ENCODE measurements at regions not wholly inside any gene's neighbourhood (a gene's known extent, or its start where the extent isn't known, plus 50 kb on each side); places are given as distances from the start of the nearest gene placed in this dataset.

GRCh38 chr4:167885071-167885470, 207.3 kb upstream of the ANXA10 start:
- Histone ChIP-seq H3K27me3 (replicated peaks; ENCODE audit: control insufficient read depth, insufficient read depth, low read length) (no peaks in the 10 kb centered on the region), H3K4me3 (ENCODE audit: low read depth, low read length) (no peak overlapping the region), H3K9me3 (no peaks in the 10 kb centered on the region; the same call in 1 of the 2 replicates), H3K36me3 (ENCODE audit: control insufficient read depth, insufficient read depth, low read length) (no peaks in the 10 kb centered on the region), H3K4me1 (no peaks in the 10 kb centered on the region)
- Mint-ChIP-seq H3K4me3 (ENCODE audit: unreplicated experiment) (no peak overlapping the region), H3K27me3 (ENCODE audit: insufficient read depth, unreplicated experiment) (no peaks in the 10 kb centered on the region), H3K36me3 (ENCODE audit: insufficient read depth, unreplicated experiment) (no peaks in the 10 kb centered on the region), H3K9me3 (ENCODE audit: unreplicated experiment) (peaks cover 16% of the 10 kb centered on the region), H3K4me1 (ENCODE audit: low read depth, unreplicated experiment) (no peaks in the 10 kb centered on the region), H3K27ac (ENCODE audit: unreplicated experiment) (no peak overlapping the region)
- intact Hi-C loops (cut with micrococcal nuclease; ENCODE audit: unreplicated experiment) = no loop called here
- no TSS peak for BruUV-seq (replicated peaks)
- POLR2A ChIA-PET = no interaction called here
- no peak for DNase-seq
- TF ChIP-seq CTCF (IDR thresholded peaks at IDR 0.05; ENCODE audit: insufficient read depth in 1 of 2, low read depth in 1 of 2, low read length in 1 of 2, severe bottlenecking in 1 of 2, unreplicated experiment in 1 of 2) = no peak
- CTCF ChIA-PET = no interaction called here

- no peak for TF ChIP-seq CTCF (IDR thresholded peaks at IDR 0.05; ENCODE audit: insufficient read depth in 1 of 2, low read depth in 1 of 2, low read length in 1 of 2, severe bottlenecking in 1 of 2, unreplicated experiment in 1 of 2)
- H3K4me1 Mint-ChIP-seq (ENCODE audit: low read depth, unreplicated experiment) = no peaks in the 10 kb centered on the region
- no peaks in the 10 kb centered on the region for H3K36me3 Mint-ChIP-seq (ENCODE audit: insufficient read depth, unreplicated experiment)
- no peaks in the 10 kb centered on the region for H3K36me3 ChIP-seq (ENCODE audit: control insufficient read depth, insufficient read depth, low read length)
- no TSS peak for BruUV-seq (replicated peaks)
- no peaks in the 10 kb centered on the region; the same call in 1 of the 2 replicates for H3K9me3 ChIP-seq
- H3K27me3 Mint-ChIP-seq (ENCODE audit: insufficient read depth, unreplicated experiment) = no peaks in the 10 kb centered on the region
- H3K4me3 Mint-ChIP-seq (ENCODE audit: unreplicated experiment) = no peak overlapping the region
- H3K4me1 ChIP-seq = no peaks in the 10 kb centered on the region
- H3K27ac Mint-ChIP-seq (ENCODE audit: unreplicated experiment) = no peak overlapping the region
- DNase-seq = no peak
- no peak overlapping the region for H3K4me3 ChIP-seq (ENCODE audit: low read depth, low read length)
- POLR2A ChIA-PET = no interaction called here
- H3K9me3 Mint-ChIP-seq (ENCODE audit: unreplicated experiment) = peaks cover 20% of the 10 kb centered on the region
- intact Hi-C loops (cut with micrococcal nuclease; ENCODE audit: unreplicated experiment) = no loop called here
- CTCF ChIA-PET = no interaction called here
- no peaks in the 10 kb centered on the region for H3K27me3 ChIP-seq (replicated peaks; ENCODE audit: control insufficient read depth, insufficient read depth, low read length)
These were observed 206.5 kb upstream of the ANXA10 start for GRCh38 chr4:167885872-167886271.

GRCh38 chr4:167887726-167888125, 204.6 kb upstream of the ANXA10 start:
- Mint-ChIP-seq H3K9me3 (ENCODE audit: unreplicated experiment) (peaks cover 20% of the 10 kb centered on the region), H3K27me3 (ENCODE audit: insufficient read depth, unreplicated experiment) (no peaks in the 10 kb centered on the region), H3K27ac (ENCODE audit: unreplicated experiment) (no peak overlapping the region), H3K4me3 (ENCODE audit: unreplicated experiment) (no peak overlapping the region), H3K36me3 (ENCODE audit: insufficient read depth, unreplicated experiment) (no peaks in the 10 kb centered on the region), H3K4me1 (ENCODE audit: low read depth, unreplicated experiment) (no peaks in the 10 kb centered on the region)
- intact Hi-C loops (cut with micrococcal nuclease; ENCODE audit: unreplicated experiment) = no loop called here
- Histone ChIP-seq H3K4me1 (no peaks in the 10 kb centered on the region), H3K4me3 (ENCODE audit: low read depth, low read length) (no peak overlapping the region), H3K9me3 (no peaks in the 10 kb centered on the region; the same call in 1 of the 2 replicates), H3K27me3 (replicated peaks; ENCODE audit: control insufficient read depth, insufficient read depth, low read length) (no peaks in the 10 kb centered on the region), H3K36me3 (ENCODE audit: control insufficient read depth, insufficient read depth, low read length) (no peaks in the 10 kb centered on the region)
- no TSS peak for BruUV-seq (replicated peaks)
- ChIA-PET CTCF (no interaction called here), POLR2A (no interaction called here)
- DNase-seq = no peak
- TF ChIP-seq CTCF (IDR thresholded peaks at IDR 0.05; ENCODE audit: insufficient read depth in 1 of 2, low read depth in 1 of 2, low read length in 1 of 2, severe bottlenecking in 1 of 2, unreplicated experiment in 1 of 2) = no peak

Measured in Caco-2 (cell line).